ENCODE measurements at regions not wholly inside any gene's neighbourhood (a gene's known extent, or its start where the extent isn't known, plus 50 kb on each side); places are given as distances from the start of the nearest gene placed in this dataset.

GRCh38 chr1:114333690-114334089 is 177.3 kb downstream of the TRIM33 start:
- no peak for TF ChIP-seq CTCF (IDR thresholded peaks at IDR 0.05)
- no peak for TF ChIP-seq ZFX (IDR thresholded peaks at IDR 0.05; ENCODE audit: borderline replicate concordance)

Measured in 22Rv1 (cell line).